ENCODE measurements at regions not wholly inside any gene's neighbourhood (a gene's known extent, or its start where the extent isn't known, plus 50 kb on each side); places are given as distances from the start of the nearest gene placed in this dataset.

- Histone ChIP-seq H3K9me3 (no peaks in the 10 kb centered on the region), H3K4me3 (replicated peaks in 1 of 3) (no peak overlapping the region), H3K4me1 (no peaks in the 10 kb centered on the region), H3K36me3 (no peaks in the 10 kb centered on the region), H3K27me3 (no peaks in the 10 kb centered on the region), H3K27ac (no peak overlapping the region)
- 78 to 84% methylated on average over 4 of the region's 4 CpGs for WGBS, 2 donors
- intact Hi-C loops (cut with DNase I), result no loop called here
- TF ChIP-seq POLR2A (IDR thresholded peaks at IDR 0.05) (no peak), CTCF (IDR thresholded peaks at IDR 0.05) (no peak)
- no peak for DNase-seq
These were observed 173.9 kb downstream of the NR2F2 start for GRCh38 chr15:96504371-96504770.

GRCh38 chr15:96505014-96505413 lies 174.5 kb downstream of the NR2F2 start:
- no peaks in the 10 kb centered on the region for H3K9me3 ChIP-seq
- no peak overlapping the region for H3K27ac ChIP-seq
- no peak for DNase-seq
- H3K27me3 ChIP-seq, result no peaks in the 10 kb centered on the region
- H3K36me3 ChIP-seq, result no peaks in the 10 kb centered on the region
- 55 to 61% methylated on average over 4 of the region's 4 CpGs for WGBS, 2 donors
- H3K4me1 ChIP-seq, result no peaks in the 10 kb centered on the region
- TF ChIP-seq POLR2A (IDR thresholded peaks at IDR 0.05), result no peak
- TF ChIP-seq CTCF (IDR thresholded peaks at IDR 0.05), result no peak
- H3K4me3 ChIP-seq (replicated peaks in 1 of 3), result no peak overlapping the region
- intact Hi-C loops (cut with DNase I), result no loop called here

- H3K9me3 ChIP-seq, result no peaks in the 10 kb centered on the region
- H3K4me3 ChIP-seq (replicated peaks in 1 of 3), result no peak overlapping the region
- no peak overlapping the region for H3K27ac ChIP-seq
- intact Hi-C loops (cut with DNase I), result no loop called here
- H3K27me3 ChIP-seq, result no peaks in the 10 kb centered on the region
- H3K36me3 ChIP-seq, result no peaks in the 10 kb centered on the region
- DNase-seq, result no peak
- no peak for TF ChIP-seq POLR2A (IDR thresholded peaks at IDR 0.05)
- TF ChIP-seq CTCF (IDR thresholded peaks at IDR 0.05), result no peak
- H3K4me1 ChIP-seq, result no peaks in the 10 kb centered on the region
- WGBS, 2 donors, result 71 to 83% methylated on average over 6 of the region's 6 CpGs
These were observed 184.2 kb downstream of the NR2F2 start for GRCh38 chr15:96514607-96515285.

DNA sequence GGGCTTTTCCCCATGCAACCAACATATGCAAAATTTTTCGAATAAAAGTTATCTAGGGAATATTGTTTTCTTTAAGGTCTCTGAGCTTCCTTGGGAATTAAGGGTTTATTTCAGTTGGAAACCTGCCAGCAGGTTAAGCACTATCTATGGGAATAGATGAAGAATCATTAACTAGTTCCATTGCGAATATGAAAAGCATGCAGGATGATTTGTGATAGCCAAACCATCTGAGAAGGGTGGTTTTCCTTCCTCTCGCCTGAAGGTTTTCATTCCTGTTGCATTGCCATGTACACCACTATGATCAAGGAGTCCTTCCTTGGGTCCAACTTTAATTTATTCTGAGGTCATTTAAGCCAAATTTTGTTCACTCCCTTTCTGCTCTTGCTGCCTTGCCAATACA lies 184.9 kb downstream of the NR2F2 start:
- no peak overlapping the region for H3K27ac ChIP-seq
- TF ChIP-seq POLR2A (IDR thresholded peaks at IDR 0.05) (no peak), CTCF (IDR thresholded peaks at IDR 0.05) (no peak)
- no peak for DNase-seq
- no peaks in the 10 kb centered on the region for H3K9me3 ChIP-seq
- no peaks in the 10 kb centered on the region for H3K4me1 ChIP-seq
- no peak overlapping the region for H3K4me3 ChIP-seq (replicated peaks in 1 of 3)
- intact Hi-C loops (cut with DNase I), result no loop called here
- 81 to 82% methylated on average over 3 of the region's 3 CpGs for WGBS, 2 donors
- no peaks in the 10 kb centered on the region for H3K36me3 ChIP-seq
- no peaks in the 10 kb centered on the region for H3K27me3 ChIP-seq

- no peaks in the 10 kb centered on the region for H3K36me3 ChIP-seq
- intact Hi-C loops (cut with DNase I), result no loop called here
- H3K9me3 ChIP-seq, result no peaks in the 10 kb centered on the region
- no peak overlapping the region for H3K27ac ChIP-seq
- 77 to 82% methylated on average over 1 of the region's 1 CpG for WGBS, 2 donors
- no peak for DNase-seq
- H3K27me3 ChIP-seq, result no peaks in the 10 kb centered on the region
- H3K4me3 ChIP-seq (replicated peaks in 1 of 3), result no peak overlapping the region
- TF ChIP-seq POLR2A (IDR thresholded peaks at IDR 0.05) (no peak), CTCF (IDR thresholded peaks at IDR 0.05) (no peak)
- no peaks in the 10 kb centered on the region for H3K4me1 ChIP-seq
These were observed 190.9 kb downstream of the NR2F2 start for GRCh38 chr15:96521386-96521785.

Data from thyroid gland (tissue), 4 donors.